RPMI7951 (cell line): ENCODE measurements at regions not wholly inside any gene's neighbourhood (a gene's known extent, or its start where the extent isn't known, plus 50 kb on each side); places are given as distances from the start of the nearest gene placed in this dataset.
"Not testable (repeated sequence)": the region's sequence is repeated elsewhere in the genome, so short reads cannot be mapped to it uniquely, and the experiment has no call there.

Experiments used
- DNase-seq: peaks from one replicate; pipeline ENCODE4 v3.0.0-alpha.2; 2012; ENCODE audit warnings: low read depth

GRCh38 chr1:224028802-224029201 lies 85.1 kb upstream of the FBXO28 start:
- not testable (repeated sequence) for DNase-seq

GRCh38 chr1:224023122-224023521 lies 90.8 kb upstream of the FBXO28 start:
- not testable (repeated sequence) for DNase-seq

DNA sequence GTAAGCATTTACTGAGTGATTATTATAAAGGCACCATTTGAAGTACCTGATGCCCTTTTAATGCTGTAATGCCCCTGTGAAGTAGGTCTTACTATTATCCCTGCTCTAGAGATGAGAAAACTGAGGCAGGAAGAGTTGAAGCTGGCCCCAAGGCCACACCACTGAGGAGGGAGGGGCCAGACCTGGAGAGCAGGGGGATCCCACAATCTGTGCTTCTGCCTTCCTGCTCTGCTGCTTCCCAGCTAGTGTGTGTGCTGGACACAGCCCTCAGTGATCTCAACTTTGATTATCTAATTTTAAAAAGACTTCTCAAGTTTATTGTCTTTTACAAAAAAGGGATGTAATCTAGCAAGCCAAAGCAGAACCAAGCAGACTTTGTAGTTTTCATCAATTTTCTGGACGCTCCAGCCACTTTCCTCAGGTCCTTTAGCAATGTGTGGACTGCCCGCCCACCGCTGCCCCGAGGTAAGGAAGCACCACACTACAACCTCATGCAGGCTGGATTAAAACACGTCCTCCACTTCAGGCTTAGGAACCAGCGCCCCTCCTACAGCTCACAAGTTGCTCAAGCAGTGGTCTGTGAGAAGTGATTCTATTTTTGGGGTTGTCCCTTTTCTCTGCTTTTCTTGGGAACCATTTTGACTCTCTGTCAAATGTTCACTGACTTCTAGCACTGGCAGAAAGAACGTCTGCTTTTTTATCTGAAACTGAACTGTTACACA lies 91.5 kb upstream of the FBXO28 start:
- not testable (repeated sequence) for DNase-seq

GRCh38 chr1:224019866-224020265 lies 94.0 kb upstream of the FBXO28 start:
- not testable (repeated sequence) for DNase-seq

DNA sequence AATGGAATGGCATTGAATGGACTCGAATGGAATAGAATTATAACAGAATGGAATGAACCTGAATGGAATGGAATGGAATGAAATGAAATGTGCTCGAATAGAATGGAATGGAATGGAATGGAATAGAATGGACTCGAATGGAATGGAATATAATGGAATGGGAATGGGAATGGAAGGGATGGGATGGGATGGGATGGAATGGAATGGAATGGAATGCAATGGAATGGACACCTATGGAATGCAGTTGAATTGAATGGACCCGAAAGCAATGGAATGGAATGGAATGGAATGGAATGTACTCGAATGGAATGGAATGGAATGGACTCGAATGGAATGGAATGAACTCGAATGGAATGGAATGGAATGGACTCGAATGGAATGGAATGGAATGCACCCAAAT lies 98.1 kb upstream of the FBXO28 start:
- DNase-seq = not testable (repeated sequence)

GRCh38 chr1:224014330-224014649 lies 99.6 kb upstream of the FBXO28 start:
- DNase-seq = no peak

DNA sequence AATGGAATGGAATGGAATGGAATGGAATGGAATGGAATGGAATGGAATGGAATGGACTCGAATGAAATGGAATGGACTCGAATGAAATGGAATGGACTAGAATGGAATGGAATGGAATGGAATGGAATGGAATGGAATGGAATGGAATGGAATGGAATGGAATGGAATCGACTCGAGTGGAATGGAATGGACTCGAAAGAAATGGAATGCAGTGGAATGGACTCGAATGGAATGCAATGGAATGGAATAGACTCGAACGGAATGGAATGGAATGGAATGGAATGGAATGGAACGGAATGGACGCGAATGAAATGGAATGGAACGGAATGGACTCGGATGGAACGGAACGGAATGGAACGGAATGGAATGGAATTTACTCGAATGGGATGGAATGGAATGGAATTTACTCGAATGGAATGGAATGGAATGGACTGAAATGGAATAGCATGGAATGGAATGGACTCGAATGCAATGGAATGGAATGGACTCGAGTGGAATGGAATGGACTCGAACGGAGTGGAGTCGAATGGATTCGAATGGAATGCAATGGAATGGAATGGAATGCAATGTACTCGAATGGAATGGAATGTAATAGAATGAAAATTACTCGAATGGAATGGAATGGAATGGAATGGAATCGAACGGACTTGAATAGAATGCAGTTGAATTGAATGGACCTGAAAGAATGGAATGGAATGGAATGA lies 100.1 kb upstream of the FBXO28 start:
- DNase-seq = not testable (repeated sequence)

DNA sequence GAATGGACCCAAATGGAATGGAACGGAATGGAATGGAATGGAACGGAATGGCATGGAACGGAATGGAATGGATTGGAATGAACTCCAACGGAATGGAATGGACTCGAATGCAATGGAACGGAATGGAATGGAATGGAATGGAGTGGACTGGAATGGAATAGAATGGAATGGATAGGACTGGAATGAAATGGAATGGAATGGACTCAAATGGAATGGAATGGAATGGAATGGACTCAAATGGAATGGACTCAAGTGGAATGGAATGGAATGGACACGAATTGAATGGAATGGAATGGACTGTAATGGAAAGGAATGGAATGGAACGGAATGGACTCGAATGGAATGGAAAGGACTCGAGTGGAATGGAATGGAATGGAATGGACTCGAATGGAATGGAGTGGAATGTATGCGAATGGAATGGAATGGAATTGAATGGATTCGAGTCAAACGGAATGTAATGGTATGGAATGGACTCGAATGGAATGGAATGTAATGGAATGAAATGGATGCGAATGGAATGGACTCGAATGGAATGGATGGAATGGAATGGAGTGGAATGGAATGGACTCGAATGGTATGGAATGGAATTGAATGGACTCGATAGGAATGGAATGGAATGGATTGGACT lies 101.0 kb upstream of the FBXO28 start:
- peak; percentile 9 for DNase-seq

DNA sequence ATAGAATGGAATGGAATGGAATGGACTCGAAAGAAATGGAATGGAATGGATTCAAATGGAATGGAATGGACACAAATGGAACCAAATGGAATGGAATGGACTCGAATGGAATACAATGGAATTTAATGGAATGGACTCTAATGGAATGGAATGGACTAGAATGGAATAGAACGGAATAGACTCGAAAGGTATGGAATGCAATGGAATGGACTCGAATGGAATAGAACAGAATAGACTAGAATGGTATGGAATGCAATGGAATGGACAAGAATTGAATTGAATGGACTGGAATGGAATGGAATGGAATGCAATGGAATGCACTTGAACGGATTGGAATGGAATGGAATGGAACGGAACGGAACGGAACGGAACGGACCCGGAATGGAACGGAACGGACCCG lies 101.7 kb upstream of the FBXO28 start:
- not testable (repeated sequence) for DNase-seq

- not testable (repeated sequence) for DNase-seq
These were observed 102.2 kb upstream of the FBXO28 start for GRCh38 chr1:224011751-224012150.

GRCh38 chr1:224011153-224011552 lies 102.8 kb upstream of the FBXO28 start:
- DNase-seq = not testable (repeated sequence)

DNA sequence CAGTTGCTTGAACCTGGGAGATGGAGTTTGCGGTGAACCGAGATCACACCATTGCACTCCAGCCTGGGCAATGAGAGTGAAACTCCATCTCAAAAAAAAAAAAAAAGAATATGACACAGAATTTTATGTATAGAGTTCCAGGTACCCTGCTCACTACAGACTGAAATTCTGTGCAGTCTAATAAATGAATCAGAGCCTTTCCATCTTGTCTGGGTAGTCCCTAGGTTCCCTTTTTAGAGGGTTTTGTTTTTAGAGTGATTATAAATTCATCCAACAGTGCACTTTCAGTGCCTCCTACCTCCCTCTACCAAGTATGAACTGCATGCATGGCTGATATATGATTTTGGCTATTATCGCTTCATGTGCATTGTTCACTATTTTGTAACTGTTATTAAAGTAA lies 107.9 kb upstream of the FBXO28 start:
- DNase-seq = not testable (repeated sequence)

DNA sequence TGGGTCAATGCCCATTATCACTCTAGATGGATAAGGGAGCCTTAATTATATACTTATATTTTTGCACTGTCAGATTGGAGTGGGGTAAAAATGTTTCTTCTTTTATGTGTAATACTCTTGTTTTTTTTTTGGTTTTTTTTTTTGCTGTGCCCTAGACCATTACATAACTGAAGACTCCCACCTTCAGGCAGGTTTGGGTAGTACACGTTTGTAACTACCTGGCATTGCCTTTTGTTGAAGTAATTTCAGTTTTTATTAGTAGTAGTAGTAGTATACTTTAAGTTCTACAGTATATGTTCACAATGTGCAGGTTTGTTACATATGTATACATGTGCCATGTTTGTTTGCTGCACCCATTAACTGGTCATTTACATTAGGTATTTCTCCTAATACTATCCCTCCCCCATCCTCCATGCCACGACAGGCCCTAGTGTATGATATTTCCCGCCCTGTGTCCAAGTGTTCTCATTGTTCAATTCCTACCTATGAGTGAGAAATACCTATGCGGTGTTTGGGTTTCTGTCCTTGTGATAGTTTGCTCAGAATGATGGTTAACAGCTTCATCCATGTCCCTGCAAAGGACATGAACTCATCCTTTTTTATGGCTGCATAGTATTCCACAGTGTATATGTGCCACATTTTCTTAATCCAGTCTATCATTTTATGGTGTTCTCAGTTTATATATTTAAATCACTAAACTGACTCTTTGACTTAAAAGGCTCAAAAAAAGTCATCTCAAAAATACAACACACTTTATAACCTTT lies 109.2 kb upstream of the FBXO28 start:
- peak; percentile 27 for DNase-seq

GRCh38 chr1:224003896-224004295 lies 110.0 kb upstream of the FBXO28 start:
- DNase-seq = not testable (repeated sequence)

- DNase-seq = not testable (repeated sequence)
These were observed 112.2 kb upstream of the FBXO28 start for GRCh38 chr1:224001757-224002156.

DNA sequence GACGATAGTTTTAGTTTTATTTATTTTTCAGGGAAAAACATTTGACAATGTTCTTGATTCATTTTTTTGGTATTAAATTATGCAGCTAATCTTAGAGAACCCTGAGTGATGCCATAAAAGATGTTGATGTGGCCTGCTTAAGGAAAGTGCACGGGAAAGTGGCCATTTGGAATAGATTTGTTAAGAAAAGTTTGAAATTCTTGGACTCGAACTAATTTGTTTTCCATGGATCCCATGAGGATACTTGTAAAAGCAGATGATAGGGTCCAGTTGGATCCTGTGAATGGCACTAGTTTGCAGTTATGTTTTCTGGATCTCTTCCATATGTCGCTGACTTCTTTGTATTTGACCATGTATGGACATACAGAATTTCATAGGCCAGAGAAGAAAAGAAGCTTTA lies 114.2 kb upstream of the FBXO28 start:
- DNase-seq = not testable (repeated sequence)

- not testable (repeated sequence) for DNase-seq
These were observed 115.0 kb upstream of the FBXO28 start for GRCh38 chr1:223998676-223999455.

GRCh38 chr1:223996376-223996775 lies 117.5 kb upstream of the FBXO28 start:
- not testable (repeated sequence) for DNase-seq

GRCh38 chr1:223992456-223993246 lies 121.3 kb upstream of the FBXO28 start:
- peak; percentile 98 for DNase-seq

GRCh38 chr1:223991297-223991857 lies 122.5 kb upstream of the FBXO28 start:
- DNase-seq = not testable (repeated sequence)
